NOMO-1 (cell line): ENCODE measurements at regions not wholly inside any gene's neighbourhood (a gene's known extent, or its start where the extent isn't known, plus 50 kb on each side); places are given as distances from the start of the nearest gene placed in this dataset.

Experiments used
- DNase-seq, 2 experiments: peaks; one replicate each; lab custom pipeline; 2025; ENCODE audit not compliant: unreplicated experiment in 2 of 2; lab: John Stamatoyannopoulos, UW

- DNase-seq, result no peak
These were observed 256.2 kb downstream of the SKIDA1 start for GRCh38 chr10:21269289-21269688.

- no peak for DNase-seq
These were observed 259.9 kb downstream of the SKIDA1 start for GRCh38 chr10:21265622-21266021.

- DNase-seq, result no peak
These were observed 261.2 kb downstream of the SKIDA1 start for GRCh38 chr10:21264271-21264670.

DNA sequence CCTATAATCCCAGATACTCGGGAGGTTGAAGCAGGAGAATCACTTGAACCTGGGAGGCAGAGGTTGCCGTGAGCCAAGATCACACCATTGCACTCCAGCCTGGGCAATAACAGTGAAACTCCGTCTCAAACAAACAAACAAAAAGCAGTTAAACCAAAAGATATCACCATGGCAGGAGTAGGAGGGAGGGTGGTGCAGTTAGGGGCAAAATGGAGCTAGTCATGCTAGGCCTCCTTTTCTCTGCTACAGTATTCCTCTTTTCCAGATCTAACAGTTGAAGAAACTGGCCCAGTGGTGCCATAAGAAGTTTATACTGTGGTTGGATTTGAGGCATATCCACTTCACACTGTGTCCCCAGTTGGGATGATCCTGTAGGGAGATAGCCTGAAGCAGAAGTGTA lies 261.6 kb downstream of the SKIDA1 start:
- no peak for DNase-seq

DNA sequence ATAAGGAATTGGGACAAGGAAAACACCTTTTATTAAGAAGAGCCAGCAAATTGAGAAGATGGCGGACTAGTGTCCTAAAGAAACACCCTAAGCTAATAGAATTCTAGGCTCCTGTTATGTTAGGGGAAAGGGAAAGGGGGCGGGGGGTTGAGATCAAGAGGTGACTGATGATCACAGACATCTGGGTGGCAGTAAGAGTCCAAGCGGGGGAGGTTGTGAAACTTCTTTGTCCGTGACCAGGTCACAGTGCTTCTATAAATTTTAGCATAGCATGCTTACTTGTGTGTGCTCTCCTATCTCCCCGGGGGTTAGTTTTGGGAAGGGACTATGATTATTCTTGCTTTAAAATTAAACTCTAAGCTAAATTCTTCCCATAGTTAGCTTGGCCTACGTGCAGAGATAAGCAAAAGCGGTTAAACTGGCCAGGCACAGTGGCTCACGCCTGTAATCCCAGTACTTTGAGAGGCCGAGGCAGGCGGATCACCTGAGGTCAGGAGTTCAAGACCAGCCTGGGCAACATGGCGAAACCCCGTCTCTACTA lies 262.1 kb downstream of the SKIDA1 start:
- DNase-seq, result no peak

DNA sequence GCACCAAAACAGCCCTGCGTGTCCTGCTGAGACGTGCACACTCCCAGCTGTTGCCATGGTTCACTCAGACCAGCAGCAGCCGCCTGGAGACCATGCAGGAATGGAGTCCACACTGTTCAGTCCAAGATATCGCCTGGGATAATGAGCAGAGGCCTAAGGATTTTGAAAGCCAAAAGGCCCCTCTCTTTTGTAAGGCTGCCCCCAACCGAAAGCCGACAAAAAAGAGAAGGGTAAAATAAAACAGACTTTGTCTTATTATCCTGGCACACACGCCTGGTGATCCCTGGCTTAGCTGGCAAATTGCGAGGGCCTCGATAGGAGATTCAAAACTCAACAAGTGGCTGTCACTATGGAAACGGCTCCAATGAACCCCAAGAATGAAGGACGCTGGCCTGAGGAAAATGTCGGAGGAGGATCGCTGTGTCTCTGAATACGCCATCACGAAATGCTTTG lies 263.6 kb downstream of the SKIDA1 start:
- no peak for DNase-seq

DNA sequence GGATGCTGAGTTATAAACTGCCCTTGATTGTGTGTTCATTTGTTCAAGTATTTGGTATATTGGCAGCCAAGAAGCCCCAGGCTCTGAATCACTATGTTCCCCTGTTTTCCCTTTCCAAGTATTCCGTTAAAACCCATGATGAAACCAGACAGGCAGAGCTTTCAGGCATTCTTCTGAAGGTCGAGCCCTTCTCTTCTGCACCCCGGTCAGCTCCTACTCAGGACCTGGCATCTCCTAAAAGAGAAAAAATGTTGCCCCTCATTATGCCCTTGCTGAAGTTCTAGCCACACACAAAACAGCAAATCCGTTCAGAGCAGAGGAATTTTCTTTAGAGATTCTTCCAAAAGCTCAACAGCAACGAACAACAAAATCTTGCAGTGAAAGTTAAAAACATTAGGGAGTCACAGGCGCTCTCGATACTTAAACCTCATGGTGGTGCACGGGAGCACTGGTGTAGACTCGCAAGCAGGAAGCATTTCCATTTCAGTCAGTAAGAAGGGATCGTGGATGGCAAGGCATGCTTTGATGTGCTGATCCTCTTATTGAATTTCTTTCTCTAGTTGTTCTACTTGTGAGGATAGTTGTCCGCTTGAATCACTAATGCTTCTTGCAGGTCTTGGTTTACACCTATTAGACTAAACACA lies 264.9 kb downstream of the SKIDA1 start:
- no peak for DNase-seq

GRCh38 chr10:21260066-21260465 lies 265.4 kb downstream of the SKIDA1 start:
- DNase-seq, result no peak

DNA sequence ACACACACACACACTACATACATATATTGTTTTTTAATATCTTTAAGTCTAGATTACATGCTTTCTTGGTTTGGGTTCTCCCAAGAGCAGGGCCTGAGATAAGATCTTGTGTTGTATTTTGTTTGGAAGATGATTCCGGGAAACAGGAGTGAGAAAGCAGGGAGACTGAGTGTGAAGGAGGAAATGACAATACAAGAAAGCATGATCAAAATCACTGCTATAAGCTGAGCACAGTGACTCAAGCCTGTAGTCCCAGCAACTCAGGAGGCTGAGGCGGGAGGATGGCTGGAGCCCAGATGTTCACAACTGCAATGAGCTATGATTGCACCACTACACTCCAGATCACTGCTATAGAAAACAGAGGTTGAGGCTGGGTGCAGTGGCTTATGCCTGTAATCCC lies 267.6 kb downstream of the SKIDA1 start:
- no peak for DNase-seq

GRCh38 chr10:21257191-21257590 lies 268.3 kb downstream of the SKIDA1 start:
- no peak for DNase-seq

DNA sequence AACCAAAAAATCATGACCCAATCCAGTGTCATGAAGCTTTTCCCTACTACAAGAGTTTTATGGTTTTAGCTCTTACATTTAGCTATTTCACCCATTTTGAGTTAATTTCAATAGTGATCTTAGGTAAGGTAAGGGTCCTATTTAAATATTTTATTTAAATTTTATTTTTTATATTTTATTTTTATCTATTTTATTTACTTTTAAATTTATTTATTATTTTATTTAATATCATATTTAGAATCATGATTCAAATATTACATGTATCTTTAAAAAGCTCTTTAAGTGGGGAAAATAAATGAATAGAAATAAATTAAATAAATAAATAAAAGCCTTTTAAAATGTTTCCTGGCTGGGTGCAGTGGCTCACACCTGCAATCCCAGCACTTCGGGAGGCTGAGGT lies 276.0 kb downstream of the SKIDA1 start:
- no peak for DNase-seq

- DNase-seq, result no peak
These were observed 277.9 kb downstream of the SKIDA1 start for GRCh38 chr10:21247592-21247991.

DNA sequence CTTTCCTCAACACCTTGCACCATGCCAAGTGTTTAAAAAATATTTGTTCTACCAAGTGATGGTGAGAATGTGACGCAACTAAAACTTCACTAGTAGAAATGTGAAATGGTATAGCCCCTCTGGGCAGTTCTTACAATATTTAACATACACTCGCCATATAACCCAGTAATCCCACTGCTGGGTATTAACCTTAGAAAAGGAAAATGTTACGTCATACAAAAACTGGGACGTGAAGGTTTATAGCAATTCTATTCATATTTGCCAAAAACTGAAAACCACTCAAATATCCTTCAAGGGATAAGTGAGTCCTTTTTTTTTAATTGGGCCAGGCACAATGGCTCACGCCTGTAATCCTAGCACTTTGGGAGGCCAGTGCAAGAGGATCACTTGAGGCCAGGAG lies 279.3 kb downstream of the SKIDA1 start:
- DNase-seq, result no peak

DNA sequence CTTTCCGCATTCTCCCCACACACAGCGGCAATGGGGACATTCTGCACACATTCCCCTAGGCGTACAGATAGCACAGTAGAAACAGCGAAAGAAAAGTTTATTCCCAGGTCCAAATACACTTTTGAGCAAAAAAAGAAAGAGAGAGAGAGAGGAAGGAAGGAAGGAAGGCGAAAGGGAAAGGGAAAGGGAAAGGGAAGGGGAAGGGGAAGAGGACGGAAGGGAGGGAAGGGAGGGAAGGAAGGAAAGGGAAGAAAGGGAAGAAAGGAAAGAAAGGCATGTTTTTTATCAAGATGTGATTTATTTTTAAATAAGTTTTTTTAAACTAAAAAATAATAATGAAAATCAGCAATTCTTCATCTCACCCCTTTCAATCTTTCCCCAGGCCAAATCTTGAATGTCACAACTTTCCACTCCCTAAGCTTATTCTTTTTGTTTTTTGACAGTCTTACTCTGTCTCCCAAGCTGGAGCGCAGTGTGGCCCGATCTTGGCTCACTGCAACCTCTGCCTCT lies 281.7 kb downstream of the SKIDA1 start:
- DNase-seq, result no peak

DNA sequence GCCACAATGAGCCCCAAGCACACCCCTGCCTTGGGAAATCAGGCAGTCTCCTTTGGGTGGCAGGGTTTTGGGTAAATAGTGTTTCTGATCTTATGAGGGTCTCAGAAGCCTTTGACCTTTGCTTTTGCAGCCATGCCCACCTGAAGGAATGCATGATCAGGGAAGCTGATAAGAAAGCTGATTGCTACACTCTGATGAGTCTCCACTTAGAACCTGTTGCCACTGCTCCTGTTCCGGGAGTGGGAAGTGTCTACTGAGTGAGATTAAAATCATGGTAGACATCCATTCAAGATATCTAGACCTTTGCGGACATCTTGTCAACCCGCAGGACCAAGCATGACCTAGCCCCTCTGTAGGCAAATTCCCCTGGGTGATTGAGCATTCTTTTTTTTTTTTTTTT lies 282.6 kb downstream of the SKIDA1 start:
- no peak for DNase-seq

DNA sequence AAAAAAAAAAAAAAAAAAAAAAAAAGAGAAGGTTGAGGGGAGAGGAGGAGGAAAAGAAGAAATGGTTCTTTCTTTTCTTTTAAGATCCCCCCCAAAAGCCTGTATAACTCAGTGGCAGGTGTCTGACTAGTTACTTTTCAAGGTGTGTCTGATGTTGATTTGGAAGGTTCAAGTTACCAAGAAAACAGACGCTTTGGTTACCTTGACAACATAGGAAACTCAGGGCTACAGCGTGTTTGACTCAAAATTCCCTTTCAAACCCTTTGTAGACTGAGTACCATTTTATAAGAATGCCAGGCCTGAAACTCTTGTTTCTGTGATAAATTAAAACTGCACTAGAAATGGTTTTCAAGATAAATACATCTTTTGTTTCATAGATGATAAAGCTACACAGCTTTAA lies 286.8 kb downstream of the SKIDA1 start:
- no peak for DNase-seq

DNA sequence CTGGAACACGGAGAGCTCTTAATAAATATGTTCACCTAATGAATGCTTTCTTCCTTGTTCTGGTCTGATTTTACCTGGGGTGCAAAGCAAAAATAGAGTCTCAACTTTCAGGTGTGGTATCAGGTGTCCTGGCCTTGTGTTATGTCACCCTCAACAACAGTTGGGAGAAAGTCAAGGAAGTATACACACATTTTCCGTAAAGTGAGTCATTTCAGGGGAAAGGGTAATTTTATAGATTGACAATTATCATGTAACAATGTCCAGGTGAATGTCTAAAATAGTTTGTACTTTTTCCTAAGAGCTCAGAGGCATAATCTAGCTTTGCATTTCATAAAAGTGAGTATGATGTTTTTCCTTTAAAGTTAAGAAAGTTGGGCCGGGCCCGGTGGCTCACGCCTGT lies 287.4 kb downstream of the SKIDA1 start:
- DNase-seq, result no peak

DNA sequence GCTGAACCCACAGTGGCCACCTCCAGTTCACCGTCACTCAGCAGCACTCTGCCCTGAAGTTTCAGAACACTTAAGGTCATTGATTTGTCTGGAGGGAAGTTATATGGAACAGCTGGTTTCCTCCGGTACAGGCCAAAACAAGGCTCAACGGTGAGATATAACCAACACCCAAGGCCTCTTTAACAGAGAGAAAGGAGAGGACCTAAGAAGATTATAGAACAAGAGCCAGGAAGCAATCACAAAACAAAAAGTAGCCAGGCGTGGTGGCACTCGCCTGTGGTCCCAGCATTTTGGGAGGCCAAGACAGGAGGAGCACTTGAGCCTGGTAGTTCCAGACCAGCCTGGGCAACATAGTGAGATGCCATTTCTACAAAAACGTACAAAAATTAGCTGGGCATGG lies 290.7 kb downstream of the SKIDA1 start:
- DNase-seq, result no peak

DNA sequence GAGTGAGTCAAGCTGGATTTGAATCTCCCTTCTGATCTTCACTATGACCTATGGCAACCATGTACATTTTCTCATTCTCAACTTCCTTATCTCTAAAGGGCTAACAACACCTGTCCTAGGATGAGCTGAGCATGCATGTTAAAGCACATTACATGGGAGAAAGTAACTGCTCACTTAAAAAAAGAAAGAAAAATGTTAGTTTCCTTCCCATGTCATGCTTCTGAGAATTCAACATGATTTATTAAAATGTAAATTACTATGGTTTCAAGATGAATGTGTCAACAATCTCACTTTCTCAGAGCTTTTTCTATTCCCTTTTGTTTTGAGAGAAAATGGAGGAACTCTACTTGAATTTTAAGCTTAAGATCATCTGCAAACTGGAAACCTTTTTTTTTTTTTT lies 295.3 kb downstream of the SKIDA1 start:
- DNase-seq, result no peak

GRCh38 chr10:21217748-21218367 lies 307.6 kb downstream of the SKIDA1 start:
- no peak for DNase-seq

DNA sequence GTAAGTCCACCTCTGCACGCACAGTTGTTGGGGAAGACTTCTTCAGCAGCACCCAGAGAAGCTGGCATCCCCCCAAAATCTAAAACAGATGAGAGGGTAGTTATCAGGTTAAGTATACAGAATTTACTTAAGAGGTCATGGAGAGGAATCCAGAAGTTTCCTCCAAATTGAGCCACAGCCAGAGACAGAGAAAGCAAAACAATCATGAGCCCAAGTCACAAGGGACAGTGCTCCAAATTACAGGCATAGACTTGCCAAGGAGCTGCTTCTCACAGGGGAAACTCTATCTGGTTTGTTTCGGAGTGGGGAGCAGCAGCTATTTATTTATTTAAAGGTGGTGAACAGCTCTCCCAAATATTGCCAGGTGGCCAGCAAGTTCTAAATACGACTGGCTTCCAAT lies 308.4 kb downstream of the SKIDA1 start:
- DNase-seq, result no peak

- no peak for DNase-seq
These were observed 311.2 kb downstream of the SKIDA1 start for GRCh38 chr10:21214329-21214728.
